Activated naive CD4-positive, alpha-beta T cell treated with anti-CD3 and anti-CD28 coated beads, Interleukin-2, amount 10 ng/mL, durations not matched to agents 7 days and 5 days (primary cell): ENCODE measurements at regions not wholly inside any gene's neighbourhood (a gene's known extent, or its start where the extent isn't known, plus 50 kb on each side); places are given as distances from the start of the nearest gene placed in this dataset.

Source experiments
- CTCF ChIA-PET: fragments of 350-600 bp; sonication (Branson Sonifier 250); formaldehyde crosslinking; loops from one replicate; lab custom pipeline; 2021; ENCODE audit warnings: antibody characterized with exemption; lab: Charles Lee
- DNase-seq: peaks from one replicate; pipeline ENCODE4 v3.0.0-alpha.2; 2020
- H3K27ac Mint-ChIP-seq: one replicate; pipeline ENCODE4 v1.8.0; 2021; ENCODE audit warnings: mild to moderate bottlenecking, moderate library complexity, mixed read lengths
- H3K27me3 Mint-ChIP-seq: one replicate; pipeline ENCODE4 v1.8.0; 2021; ENCODE audit warnings: mild to moderate bottlenecking, mixed read lengths
- H3K36me3 Mint-ChIP-seq: one replicate; pipeline ENCODE4 v1.8.0; 2021; ENCODE audit warnings: mixed read lengths
- H3K4me1 Mint-ChIP-seq: one replicate; pipeline ENCODE4 v1.8.0; 2021; ENCODE audit warnings: mixed read lengths
- H3K4me3 Mint-ChIP-seq: one replicate; pipeline ENCODE4 v1.8.0; 2021; ENCODE audit warnings: mild to moderate bottlenecking, moderate library complexity, mixed read lengths
- H3K9me3 Mint-ChIP-seq: one replicate; pipeline ENCODE4 v1.8.0; 2021; ENCODE audit warnings: mixed read lengths

GRCh38 chr14:41171045-41171444 is 435.6 kb upstream of the LRFN5 start:
- CTCF ChIA-PET, result no interaction called here
- Mint-ChIP-seq H3K9me3 (peaks cover 6% of the 10 kb centered on the region), H3K27ac (no peak overlapping the region), H3K36me3 (no peaks in the 10 kb centered on the region), H3K4me1 (no peaks in the 10 kb centered on the region), H3K4me3 (no peak overlapping the region), H3K27me3 (no peaks in the 10 kb centered on the region)
- no peak for DNase-seq

GRCh38 chr14:41167040-41167439 is 439.6 kb upstream of the LRFN5 start:
- H3K4me3 Mint-ChIP-seq, result no peak overlapping the region
- no peaks in the 10 kb centered on the region for H3K4me1 Mint-ChIP-seq
- DNase-seq, result no peak
- CTCF ChIA-PET, result no interaction called here
- H3K27ac Mint-ChIP-seq, result no peak overlapping the region
- H3K9me3 Mint-ChIP-seq, result peaks cover 3% of the 10 kb centered on the region
- H3K36me3 Mint-ChIP-seq, result no peaks in the 10 kb centered on the region
- H3K27me3 Mint-ChIP-seq, result no peaks in the 10 kb centered on the region

- no peaks in the 10 kb centered on the region for H3K36me3 Mint-ChIP-seq
- no peak overlapping the region for H3K4me3 Mint-ChIP-seq
- H3K4me1 Mint-ChIP-seq, result no peaks in the 10 kb centered on the region
- CTCF ChIA-PET, result no interaction called here
- no peak overlapping the region for H3K27ac Mint-ChIP-seq
- H3K27me3 Mint-ChIP-seq, result no peaks in the 10 kb centered on the region
- DNase-seq, result no peak
- H3K9me3 Mint-ChIP-seq, result peaks cover 4% of the 10 kb centered on the region
Observed at GRCh38 chr14:41154143-41154807, 452.4 kb upstream of the LRFN5 start.

- CTCF ChIA-PET, result no interaction called here
- no peak for DNase-seq
- Mint-ChIP-seq H3K36me3 (no peaks in the 10 kb centered on the region), H3K9me3 (no peaks in the 10 kb centered on the region), H3K27ac (no peak overlapping the region), H3K4me1 (no peaks in the 10 kb centered on the region), H3K4me3 (no peak overlapping the region), H3K27me3 (no peaks in the 10 kb centered on the region)
Observed at GRCh38 chr14:41146391-41146790, 460.3 kb upstream of the LRFN5 start.

GRCh38 chr14:41144370-41144769 is 462.3 kb upstream of the LRFN5 start:
- Mint-ChIP-seq H3K4me1 (no peaks in the 10 kb centered on the region), H3K36me3 (no peaks in the 10 kb centered on the region), H3K27me3 (no peaks in the 10 kb centered on the region), H3K4me3 (no peak overlapping the region), H3K27ac (no peak overlapping the region), H3K9me3 (no peaks in the 10 kb centered on the region)
- DNase-seq, result no peak
- CTCF ChIA-PET, result no interaction called here

- DNase-seq, result no peak
- Mint-ChIP-seq H3K27me3 (no peaks in the 10 kb centered on the region), H3K4me1 (no peaks in the 10 kb centered on the region), H3K9me3 (peaks cover 6% of the 10 kb centered on the region), H3K27ac (no peak overlapping the region), H3K36me3 (no peaks in the 10 kb centered on the region), H3K4me3 (no peak overlapping the region)
- CTCF ChIA-PET, result no interaction called here
Observed at GRCh38 chr14:41137741-41138140, 468.9 kb upstream of the LRFN5 start.

- Mint-ChIP-seq H3K27me3 (no peaks in the 10 kb centered on the region), H3K4me1 (no peaks in the 10 kb centered on the region), H3K36me3 (no peaks in the 10 kb centered on the region), H3K4me3 (no peak overlapping the region), H3K27ac (no peak overlapping the region), H3K9me3 (peaks cover 7% of the 10 kb centered on the region)
- DNase-seq, result no peak
- CTCF ChIA-PET, result no interaction called here
Observed at GRCh38 chr14:41130274-41130673, 476.4 kb upstream of the LRFN5 start.

- H3K4me3 Mint-ChIP-seq, result no peak overlapping the region
- H3K27me3 Mint-ChIP-seq, result no peaks in the 10 kb centered on the region
- no peaks in the 10 kb centered on the region for H3K4me1 Mint-ChIP-seq
- H3K9me3 Mint-ChIP-seq, result no peaks in the 10 kb centered on the region
- DNase-seq, result no peak
- CTCF ChIA-PET, result no interaction called here
- no peak overlapping the region for H3K27ac Mint-ChIP-seq
- H3K36me3 Mint-ChIP-seq, result no peaks in the 10 kb centered on the region
Observed at GRCh38 chr14:41120402-41120801, 486.3 kb upstream of the LRFN5 start.

GRCh38 chr14:41096131-41096530 is 510.5 kb upstream of the LRFN5 start:
- DNase-seq, result no peak
- Mint-ChIP-seq H3K4me3 (no peak overlapping the region), H3K36me3 (no peaks in the 10 kb centered on the region), H3K27ac (no peak overlapping the region), H3K4me1 (no peaks in the 10 kb centered on the region), H3K27me3 (no peaks in the 10 kb centered on the region), H3K9me3 (peaks cover 14% of the 10 kb centered on the region)
- CTCF ChIA-PET, result no interaction called here

- Mint-ChIP-seq H3K4me1 (no peaks in the 10 kb centered on the region), H3K9me3 (peaks cover 16% of the 10 kb centered on the region), H3K27me3 (no peaks in the 10 kb centered on the region), H3K36me3 (no peaks in the 10 kb centered on the region), H3K4me3 (no peak overlapping the region), H3K27ac (no peak overlapping the region)
- no peak for DNase-seq
- CTCF ChIA-PET, result no interaction called here
Observed at GRCh38 chr14:41087056-41087455, 519.6 kb upstream of the LRFN5 start.

- no peak overlapping the region for H3K4me3 Mint-ChIP-seq
- H3K9me3 Mint-ChIP-seq, result peaks cover 3% of the 10 kb centered on the region
- no peaks in the 10 kb centered on the region for H3K4me1 Mint-ChIP-seq
- no peak for DNase-seq
- H3K27me3 Mint-ChIP-seq, result no peaks in the 10 kb centered on the region
- no peak overlapping the region for H3K27ac Mint-ChIP-seq
- CTCF ChIA-PET, result no interaction called here
- no peaks in the 10 kb centered on the region for H3K36me3 Mint-ChIP-seq
Observed at GRCh38 chr14:41073544-41073943, 533.1 kb upstream of the LRFN5 start.

- peaks cover 3% of the 10 kb centered on the region for H3K9me3 Mint-ChIP-seq
- H3K36me3 Mint-ChIP-seq, result no peaks in the 10 kb centered on the region
- no peaks in the 10 kb centered on the region for H3K27me3 Mint-ChIP-seq
- no peak overlapping the region for H3K4me3 Mint-ChIP-seq
- no peak overlapping the region for H3K27ac Mint-ChIP-seq
- no peaks in the 10 kb centered on the region for H3K4me1 Mint-ChIP-seq
- CTCF ChIA-PET, result no interaction called here
- no peak for DNase-seq
Observed at GRCh38 chr14:41072776-41073175, 533.9 kb upstream of the LRFN5 start.

- peaks cover 3% of the 10 kb centered on the region for H3K9me3 Mint-ChIP-seq
- no peaks in the 10 kb centered on the region for H3K4me1 Mint-ChIP-seq
- H3K27me3 Mint-ChIP-seq, result no peaks in the 10 kb centered on the region
- DNase-seq, result no peak
- H3K27ac Mint-ChIP-seq, result no peak overlapping the region
- CTCF ChIA-PET, result no interaction called here
- H3K36me3 Mint-ChIP-seq, result no peaks in the 10 kb centered on the region
- no peak overlapping the region for H3K4me3 Mint-ChIP-seq
Observed at GRCh38 chr14:41071351-41071750, 535.3 kb upstream of the LRFN5 start.

- Mint-ChIP-seq H3K9me3 (no peaks in the 10 kb centered on the region), H3K27me3 (no peaks in the 10 kb centered on the region), H3K36me3 (no peaks in the 10 kb centered on the region), H3K27ac (no peak overlapping the region), H3K4me1 (no peaks in the 10 kb centered on the region), H3K4me3 (no peak overlapping the region)
- CTCF ChIA-PET, result no interaction called here
- no peak for DNase-seq
Observed at GRCh38 chr14:41062826-41063225, 543.9 kb upstream of the LRFN5 start.

GRCh38 chr14:41055589-41055988 is 551.1 kb upstream of the LRFN5 start:
- H3K27ac Mint-ChIP-seq, result no peak overlapping the region
- no peaks in the 10 kb centered on the region for H3K27me3 Mint-ChIP-seq
- no peak overlapping the region for H3K4me3 Mint-ChIP-seq
- CTCF ChIA-PET, result no interaction called here
- no peaks in the 10 kb centered on the region for H3K4me1 Mint-ChIP-seq
- no peaks in the 10 kb centered on the region for H3K36me3 Mint-ChIP-seq
- no peaks in the 10 kb centered on the region for H3K9me3 Mint-ChIP-seq
- no peak for DNase-seq

GRCh38 chr14:41051801-41052200 is 554.9 kb upstream of the LRFN5 start:
- Mint-ChIP-seq H3K36me3 (no peaks in the 10 kb centered on the region), H3K4me3 (no peak overlapping the region), H3K27me3 (no peaks in the 10 kb centered on the region), H3K4me1 (no peaks in the 10 kb centered on the region), H3K9me3 (peaks cover 2% of the 10 kb centered on the region), H3K27ac (no peak overlapping the region)
- CTCF ChIA-PET, result no interaction called here
- no peak for DNase-seq
